ENCODE measurements at regions not wholly inside any gene's neighbourhood (a gene's known extent, or its start where the extent isn't known, plus 50 kb on each side); places are given as distances from the start of the nearest gene placed in this dataset.

DNA sequence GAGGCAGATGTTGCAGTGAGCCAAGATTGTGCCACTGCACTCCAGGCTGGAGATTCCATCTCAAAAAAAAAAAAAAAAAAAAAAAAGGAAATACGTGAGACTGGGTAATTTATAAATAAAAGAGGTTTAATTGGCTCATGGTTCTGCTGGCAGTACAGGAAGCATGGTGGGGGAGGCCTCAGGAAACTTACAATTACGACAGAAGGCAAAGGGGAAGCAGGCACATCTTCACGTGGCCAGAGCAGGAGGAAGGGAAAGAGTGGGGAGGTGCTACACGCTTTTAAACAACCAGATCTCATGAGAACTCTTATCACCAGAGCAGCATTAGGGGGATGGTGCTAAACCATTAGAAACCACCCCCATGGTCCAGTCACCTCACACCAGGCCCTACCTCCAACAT lies 138.2 kb upstream of the IL12A start:
- Histone ChIP-seq H3K27me3 (ENCODE audit: control insufficient read depth, insufficient read depth, low read length) (no peaks in the 10 kb centered on the region), H3K27ac (ENCODE audit: low read length) (no peak overlapping the region), H3K4me3 (ENCODE audit: low read length) (no peak overlapping the region), H3K4me1 (ENCODE audit: control insufficient read depth, insufficient read depth, low read length) (peaks cover 5% of the 10 kb centered on the region), H3K9me3 (ENCODE audit: control insufficient read depth, insufficient read depth, low read length) (no peaks in the 10 kb centered on the region), H3K36me3 (ENCODE audit: control insufficient read depth, insufficient read depth, low read length) (no peaks in the 10 kb centered on the region)
- DNase-seq: no peak
- no peaks in the 10 kb centered on the region for H3K36me3 Mint-ChIP-seq
- intact Hi-C loops (cut with micrococcal nuclease): no loop called here
- H3K9me3 Mint-ChIP-seq: no peaks in the 10 kb centered on the region
- TF ChIP-seq, protein P1, sequence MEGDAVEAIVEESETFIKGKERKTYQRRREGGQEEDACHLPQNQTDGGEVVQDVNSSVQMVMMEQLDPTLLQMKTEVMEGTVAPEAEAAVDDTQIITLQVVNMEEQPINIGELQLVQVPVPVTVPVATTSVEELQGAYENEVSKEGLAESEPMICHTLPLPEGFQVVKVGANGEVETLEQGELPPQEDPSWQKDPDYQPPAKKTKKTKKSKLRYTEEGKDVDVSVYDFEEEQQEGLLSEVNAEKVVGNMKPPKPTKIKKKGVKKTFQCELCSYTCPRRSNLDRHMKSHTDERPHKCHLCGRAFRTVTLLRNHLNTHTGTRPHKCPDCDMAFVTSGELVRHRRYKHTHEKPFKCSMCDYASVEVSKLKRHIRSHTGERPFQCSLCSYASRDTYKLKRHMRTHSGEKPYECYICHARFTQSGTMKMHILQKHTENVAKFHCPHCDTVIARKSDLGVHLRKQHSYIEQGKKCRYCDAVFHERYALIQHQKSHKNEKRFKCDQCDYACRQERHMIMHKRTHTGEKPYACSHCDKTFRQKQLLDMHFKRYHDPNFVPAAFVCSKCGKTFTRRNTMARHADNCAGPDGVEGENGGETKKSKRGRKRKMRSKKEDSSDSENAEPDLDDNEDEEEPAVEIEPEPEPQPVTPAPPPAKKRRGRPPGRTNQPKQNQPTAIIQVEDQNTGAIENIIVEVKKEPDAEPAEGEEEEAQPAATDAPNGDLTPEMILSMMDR (IDR thresholded peaks at IDR 0.05): no peak
- ATAC-seq: no peak
- H3K4me1 Mint-ChIP-seq: no peaks in the 10 kb centered on the region
- H3K4me3 Mint-ChIP-seq: no peak overlapping the region
- WGBS (ENCODE audit: insufficient coverage): 51% methylated on average over 4 of the region's 4 CpGs
- peaks cover 0 to 5% of the 10 kb centered on the region in 2 donors for H3K27me3 Mint-ChIP-seq (ENCODE audit: low read depth in 2 of 2)
- H3K27ac Mint-ChIP-seq: no peak overlapping the region

DNA sequence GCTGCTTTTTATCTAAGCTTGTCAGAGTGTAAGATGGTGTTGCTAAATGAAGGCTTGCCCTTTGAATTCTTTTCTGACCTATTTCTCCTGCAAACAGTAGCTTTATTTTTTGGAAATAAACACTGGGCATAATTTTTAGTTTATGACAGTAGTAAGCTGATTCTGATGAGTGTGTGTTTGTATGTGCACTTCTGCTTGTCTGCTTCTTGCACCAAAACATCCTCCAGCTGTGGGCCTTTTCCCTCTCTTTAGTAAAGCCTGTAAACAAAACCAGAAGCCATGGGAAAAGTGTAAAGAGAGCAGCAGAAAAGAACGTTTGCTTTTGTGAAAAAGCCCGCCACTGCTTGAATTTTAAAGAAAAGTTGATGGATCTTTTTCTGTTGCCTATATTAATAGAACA lies 136.4 kb upstream of the IL12A start:
- no peak overlapping the region for H3K4me3 Mint-ChIP-seq
- no peak for DNase-seq
- no peak overlapping the region for H3K27ac ChIP-seq (ENCODE audit: low read length)
- TF ChIP-seq, protein P1 (IDR thresholded peaks at IDR 0.05): no peak
- peaks cover 10% of the 10 kb centered on the region for H3K4me1 ChIP-seq (ENCODE audit: control insufficient read depth, insufficient read depth, low read length)
- H3K27me3 ChIP-seq (ENCODE audit: control insufficient read depth, insufficient read depth, low read length): no peaks in the 10 kb centered on the region
- no peak for ATAC-seq
- H3K36me3 Mint-ChIP-seq: no peaks in the 10 kb centered on the region
- H3K4me3 ChIP-seq (ENCODE audit: low read length): no peak overlapping the region
- no peaks in the 10 kb centered on the region for H3K9me3 ChIP-seq (ENCODE audit: control insufficient read depth, insufficient read depth, low read length)
- H3K27ac Mint-ChIP-seq: no peak overlapping the region
- no peaks in the 10 kb centered on the region for H3K9me3 Mint-ChIP-seq
- 44% methylated on average over 2 of the region's 2 CpGs for WGBS (ENCODE audit: insufficient coverage)
- H3K27me3 Mint-ChIP-seq (ENCODE audit: low read depth in 2 of 2): peaks cover 4 to 6% of the 10 kb centered on the region in 2 donors
- intact Hi-C loops (cut with micrococcal nuclease): no loop called here
- peaks cover 6 to 13% of the 10 kb centered on the region in 2 donors for H3K4me1 Mint-ChIP-seq
- no peaks in the 10 kb centered on the region for H3K36me3 ChIP-seq (ENCODE audit: control insufficient read depth, insufficient read depth, low read length)

DNA sequence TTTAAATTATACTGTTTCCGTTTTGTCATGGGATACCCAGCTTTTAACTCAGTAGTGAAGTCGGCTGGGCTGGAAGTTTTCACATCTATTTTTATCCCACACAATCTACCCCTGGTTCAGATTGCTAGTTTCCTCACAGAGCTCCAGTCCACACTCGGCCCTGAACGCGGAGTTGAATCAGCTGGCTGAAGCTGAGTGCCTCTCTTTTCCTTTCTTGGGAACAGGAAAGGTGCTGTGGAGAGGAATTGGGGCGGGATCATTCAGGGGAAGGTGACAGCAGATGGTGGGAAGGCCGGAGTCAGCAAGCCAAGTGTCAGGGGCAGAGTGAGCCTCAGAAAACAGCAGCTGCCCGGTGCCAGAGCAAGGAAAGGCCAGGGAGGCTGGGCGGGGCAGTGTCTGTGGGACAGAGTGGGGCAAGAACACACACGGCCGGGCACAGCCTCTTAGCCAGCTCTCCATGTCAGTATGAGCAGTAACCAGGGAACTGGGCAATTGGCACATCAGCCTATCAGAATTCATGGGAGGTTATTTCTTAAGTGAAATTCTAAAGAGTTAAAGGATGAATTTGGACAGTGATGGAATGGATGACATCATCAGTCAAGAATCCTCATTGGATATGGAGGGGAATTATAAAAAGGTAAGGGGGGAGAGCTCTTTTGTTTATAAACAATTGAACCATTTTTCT lies 135.7 kb upstream of the IL12A start:
- Histone ChIP-seq H3K4me3 (ENCODE audit: low read length) (no peak overlapping the region), H3K36me3 (ENCODE audit: control insufficient read depth, insufficient read depth, low read length) (no peaks in the 10 kb centered on the region), H3K27me3 (ENCODE audit: control insufficient read depth, insufficient read depth, low read length) (no peaks in the 10 kb centered on the region), H3K4me1 (ENCODE audit: control insufficient read depth, insufficient read depth, low read length) (peaks cover 10% of the 10 kb centered on the region), H3K27ac (ENCODE audit: low read length) (no peak overlapping the region), H3K9me3 (ENCODE audit: control insufficient read depth, insufficient read depth, low read length) (no peaks in the 10 kb centered on the region)
- 25% methylated on average over 11 of the region's 11 CpGs for WGBS (ENCODE audit: insufficient coverage)
- H3K4me1 Mint-ChIP-seq: peaks cover 8 to 13% of the 10 kb centered on the region in 2 donors
- peaks cover 6 to 8% of the 10 kb centered on the region in 2 donors for H3K27me3 Mint-ChIP-seq (ENCODE audit: low read depth in 2 of 2)
- TF ChIP-seq, protein P1 (IDR thresholded peaks at IDR 0.05): no peak
- H3K4me3 Mint-ChIP-seq: no peak overlapping the region
- H3K36me3 Mint-ChIP-seq: no peaks in the 10 kb centered on the region
- no peak overlapping the region for H3K27ac Mint-ChIP-seq
- ATAC-seq (no peak), DNase-seq (no peak)
- no peaks in the 10 kb centered on the region for H3K9me3 Mint-ChIP-seq
- intact Hi-C loops (cut with micrococcal nuclease): no loop called here

DNA sequence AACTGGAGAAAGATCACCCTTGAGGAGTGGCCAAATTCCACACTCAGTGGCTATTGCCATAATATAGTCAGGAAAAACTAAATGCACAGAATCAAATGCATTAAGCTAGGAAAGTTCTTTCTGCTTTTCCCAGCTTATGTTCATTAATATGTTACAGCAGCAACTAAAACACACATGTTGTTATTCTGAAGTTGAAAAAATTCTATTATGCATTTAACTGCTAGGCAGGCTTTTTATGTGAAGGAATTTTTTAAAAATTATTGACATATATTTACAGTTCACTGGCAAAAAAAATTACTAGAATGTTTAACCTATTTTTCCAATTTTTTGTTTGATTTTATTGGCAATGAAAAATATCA lies 135.2 kb upstream of the IL12A start:
- intact Hi-C loops (cut with micrococcal nuclease): no loop called here
- peaks cover 10% of the 10 kb centered on the region for H3K4me1 ChIP-seq (ENCODE audit: control insufficient read depth, insufficient read depth, low read length)
- no peaks in the 10 kb centered on the region for H3K9me3 Mint-ChIP-seq
- no peak for DNase-seq
- no peaks in the 10 kb centered on the region for H3K27me3 ChIP-seq (ENCODE audit: control insufficient read depth, insufficient read depth, low read length)
- no peaks in the 10 kb centered on the region for H3K36me3 ChIP-seq (ENCODE audit: control insufficient read depth, insufficient read depth, low read length)
- no peak overlapping the region for H3K4me3 Mint-ChIP-seq
- H3K4me3 ChIP-seq (ENCODE audit: low read length): no peak overlapping the region
- peaks cover 5 to 8% of the 10 kb centered on the region in 2 donors for H3K27me3 Mint-ChIP-seq (ENCODE audit: low read depth in 2 of 2)
- TF ChIP-seq, protein P1 (IDR thresholded peaks at IDR 0.05): no peak
- no peak for ATAC-seq
- H3K4me1 Mint-ChIP-seq: peaks cover 8 to 13% of the 10 kb centered on the region in 2 donors
- no peak overlapping the region for H3K27ac ChIP-seq (ENCODE audit: low read length)
- no peaks in the 10 kb centered on the region for H3K9me3 ChIP-seq (ENCODE audit: control insufficient read depth, insufficient read depth, low read length)
- no peak overlapping the region for H3K27ac Mint-ChIP-seq
- H3K36me3 Mint-ChIP-seq: no peaks in the 10 kb centered on the region

Measured in natural killer cell (primary cell).